Kidney capillary endothelial cell (primary cell): ENCODE measurements at regions not wholly inside any gene's neighbourhood (a gene's known extent, or its start where the extent isn't known, plus 50 kb on each side); places are given as distances from the start of the nearest gene placed in this dataset.

Experiments
- DNase-seq: peaks from one replicate; pipeline ENCODE4 v3.0.0-alpha.2; 2018; ENCODE audit warnings: low spot score

DNA sequence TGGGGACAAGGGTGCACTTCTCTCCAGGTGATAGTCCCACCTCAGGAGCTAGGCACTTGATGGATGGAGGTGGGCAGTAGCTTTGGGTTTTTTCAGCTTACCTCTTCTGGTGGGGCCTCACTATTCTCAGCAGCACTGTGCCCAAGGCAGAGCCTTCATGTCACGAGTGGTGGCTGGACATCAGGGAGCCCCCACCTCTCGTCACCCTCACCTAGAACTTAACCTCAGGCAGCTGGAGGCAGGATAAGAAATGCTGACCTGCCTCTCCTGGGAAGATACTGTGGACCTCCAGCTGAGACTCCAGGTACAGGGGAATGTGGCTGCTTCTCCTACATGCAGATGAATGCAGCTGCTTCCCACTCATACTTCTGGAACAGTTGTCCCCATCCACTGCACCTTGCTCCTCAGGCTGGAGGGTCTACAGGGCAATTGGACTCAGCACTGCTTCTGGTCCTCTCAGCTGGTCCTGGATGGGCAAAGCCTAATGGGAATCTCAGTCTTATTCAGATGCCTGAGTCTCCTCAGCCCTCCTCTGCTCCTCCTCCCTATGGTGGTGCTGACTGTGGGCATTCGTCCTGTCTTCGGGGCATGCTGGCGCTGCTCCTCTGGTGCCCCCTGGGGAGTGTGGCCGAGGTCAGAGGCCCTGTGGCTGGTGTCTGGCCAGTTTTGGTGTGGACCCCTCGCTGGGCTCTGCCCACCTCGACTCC, 129.9 kb downstream of the KLF13 start:
- DNase-seq: no peak

DNA sequence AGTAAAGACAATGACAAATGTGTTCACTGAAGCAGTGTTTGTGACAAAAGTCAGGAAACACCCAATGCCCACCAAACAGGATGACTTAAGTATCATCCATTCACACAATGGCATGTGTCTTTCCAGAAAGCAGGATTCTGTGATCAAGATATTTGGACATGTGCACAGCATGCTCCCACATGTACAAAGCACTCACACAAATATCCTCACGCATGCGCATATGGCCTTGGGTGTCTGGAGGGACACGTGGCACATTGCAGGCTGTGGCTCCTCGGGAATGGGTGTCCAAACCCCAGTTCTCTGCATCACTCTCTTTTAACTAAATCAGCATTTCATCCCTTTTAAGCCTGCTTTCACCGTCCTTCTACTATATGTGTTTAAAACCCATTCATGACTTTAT, 130.5 kb downstream of the KLF13 start:
- DNase-seq: no peak

DNA sequence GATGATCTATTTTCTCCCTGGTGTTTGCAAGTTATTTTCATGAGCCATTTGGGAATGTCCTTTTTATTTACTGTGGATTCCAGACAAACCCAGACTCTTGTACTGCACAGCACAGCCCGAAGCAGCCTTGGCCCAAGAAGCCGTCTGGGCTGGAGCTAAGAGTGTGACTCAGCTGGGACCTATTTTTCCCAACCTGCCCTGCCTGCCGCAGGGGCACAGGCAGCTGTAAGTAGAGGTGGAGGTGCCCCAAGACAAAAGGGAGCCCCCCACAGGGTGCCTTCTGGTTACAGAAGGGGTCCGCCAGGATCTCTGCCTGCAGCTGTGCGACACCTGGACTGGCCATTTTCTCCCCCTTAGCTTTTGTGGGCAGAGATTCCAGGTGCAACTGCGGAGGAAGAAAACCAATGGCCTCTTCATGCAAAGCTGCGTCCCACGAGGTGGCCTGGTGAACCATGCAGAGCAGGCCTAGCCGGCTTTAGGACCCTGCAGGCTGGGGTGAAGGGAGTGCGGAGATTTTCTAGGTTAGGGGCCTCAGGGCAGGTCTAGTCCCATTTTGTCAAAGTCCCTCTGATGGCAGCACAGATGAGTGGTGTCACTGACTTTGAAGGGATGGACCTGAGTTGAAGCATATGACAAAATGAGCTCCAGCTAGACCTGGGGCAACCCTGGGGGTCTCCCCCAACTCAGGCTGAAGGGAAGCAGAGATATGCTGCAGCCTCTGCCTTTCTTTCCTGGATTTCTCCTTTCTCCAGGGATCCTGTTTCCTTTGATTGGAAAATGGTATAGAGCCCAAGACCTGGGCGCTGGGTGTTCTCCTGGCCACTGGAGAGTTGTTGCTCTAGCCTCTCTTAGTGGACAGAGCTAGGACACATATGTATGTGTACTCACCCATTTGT, 131.2 kb downstream of the KLF13 start:
- peak; percentile 54 for DNase-seq

DNA sequence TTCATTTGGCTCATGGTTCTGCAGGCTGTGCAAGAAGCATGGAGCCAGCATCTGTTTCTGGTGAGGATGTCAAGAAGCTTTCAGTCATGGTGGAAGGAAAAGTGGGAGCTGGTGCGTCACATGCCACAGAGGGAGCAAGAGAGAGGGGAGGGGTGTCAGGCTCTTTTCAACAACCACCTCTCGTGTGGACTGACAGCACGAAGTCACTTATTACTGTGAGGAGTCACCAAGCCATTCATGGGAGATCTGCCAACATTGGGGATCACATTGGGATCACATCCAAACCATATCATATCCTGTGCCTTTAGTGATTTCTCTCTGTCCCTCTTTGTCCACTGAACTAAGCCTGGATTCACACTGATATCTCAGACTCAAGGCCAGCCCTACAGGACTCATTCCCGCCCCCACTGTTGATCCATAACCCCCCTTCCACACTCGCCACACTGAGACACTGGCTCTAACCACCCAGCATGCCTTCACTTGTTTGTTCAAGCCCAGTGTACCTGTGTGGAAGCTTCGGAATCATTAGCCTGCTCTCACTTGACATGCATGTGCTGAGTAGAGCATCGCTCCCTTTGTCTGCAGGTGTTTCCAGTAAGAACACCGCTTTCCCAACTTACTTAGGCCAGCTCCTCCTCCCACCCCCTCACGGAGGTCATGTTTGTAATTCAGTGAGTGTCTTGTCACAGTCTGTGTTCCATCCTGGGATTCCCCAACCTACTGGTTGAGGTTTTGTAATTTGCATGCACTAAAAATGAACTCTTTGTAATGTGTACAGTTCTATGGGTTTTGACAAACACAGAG, 132.2 kb downstream of the KLF13 start:
- DNase-seq: no peak

DNA sequence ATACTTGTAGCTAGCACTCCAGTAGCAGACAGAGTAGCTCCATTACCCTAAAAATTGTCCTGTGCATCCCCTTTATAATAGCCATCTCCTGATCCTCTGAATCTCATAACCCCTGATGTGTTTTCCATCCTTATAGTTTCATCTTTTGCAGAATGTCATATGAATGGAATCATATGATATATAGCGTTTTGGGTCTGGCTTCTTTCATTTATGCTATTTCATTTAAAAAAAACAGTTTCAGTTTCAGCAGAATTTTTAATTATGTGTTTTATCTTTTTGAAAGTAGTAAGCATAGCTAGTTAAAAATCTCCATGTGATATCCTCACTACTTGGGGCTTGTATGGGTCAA, 132.7 kb downstream of the KLF13 start:
- DNase-seq: no peak

DNA sequence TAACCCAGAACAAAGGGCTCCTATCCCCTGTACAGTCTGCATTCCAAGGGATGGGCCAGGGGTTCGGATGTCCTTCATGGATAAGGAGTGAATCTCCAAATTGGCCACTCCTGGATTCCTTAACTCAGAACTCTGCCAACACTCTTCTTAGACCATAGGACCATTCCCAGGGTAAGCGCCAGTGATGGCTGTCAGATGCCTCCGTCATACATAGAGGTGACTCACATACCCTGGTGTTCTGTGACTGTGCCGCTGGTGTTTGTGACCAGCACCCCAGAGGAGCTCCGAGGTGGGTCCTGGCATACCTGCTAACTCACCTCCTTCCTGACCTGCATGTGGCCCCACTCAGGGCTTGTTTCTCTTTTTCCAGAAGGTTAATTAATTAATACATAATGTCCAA, 134.7 kb downstream of the KLF13 start:
- no peak for DNase-seq

DNA sequence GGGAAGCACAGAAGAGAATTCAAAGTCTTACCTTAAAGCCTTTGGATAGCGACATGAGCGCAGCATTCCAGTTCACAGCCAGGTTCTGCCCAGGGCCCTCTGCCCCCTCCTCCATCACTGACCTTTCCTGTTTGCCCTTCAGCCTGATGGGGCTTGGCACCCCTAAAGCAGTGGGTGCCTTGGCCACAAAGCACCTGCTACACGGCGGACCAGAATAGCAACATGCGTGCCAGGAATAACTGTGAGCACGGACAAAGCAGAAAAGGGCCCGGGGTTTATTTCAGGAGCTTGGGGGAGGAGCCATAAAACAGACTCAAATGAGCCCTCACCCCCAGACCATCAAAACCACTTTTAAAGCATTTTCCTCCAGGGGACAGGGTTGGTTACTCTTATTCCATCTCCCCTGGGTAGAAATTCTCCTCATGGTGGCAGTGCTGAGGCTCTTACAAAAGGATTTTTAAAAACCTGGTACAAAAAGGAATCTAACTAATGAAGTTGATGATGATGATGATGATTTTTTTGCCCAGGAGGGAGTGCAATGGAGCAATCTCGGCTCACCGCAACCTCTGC, 135.4 kb downstream of the KLF13 start:
- DNase-seq: no peak

DNA sequence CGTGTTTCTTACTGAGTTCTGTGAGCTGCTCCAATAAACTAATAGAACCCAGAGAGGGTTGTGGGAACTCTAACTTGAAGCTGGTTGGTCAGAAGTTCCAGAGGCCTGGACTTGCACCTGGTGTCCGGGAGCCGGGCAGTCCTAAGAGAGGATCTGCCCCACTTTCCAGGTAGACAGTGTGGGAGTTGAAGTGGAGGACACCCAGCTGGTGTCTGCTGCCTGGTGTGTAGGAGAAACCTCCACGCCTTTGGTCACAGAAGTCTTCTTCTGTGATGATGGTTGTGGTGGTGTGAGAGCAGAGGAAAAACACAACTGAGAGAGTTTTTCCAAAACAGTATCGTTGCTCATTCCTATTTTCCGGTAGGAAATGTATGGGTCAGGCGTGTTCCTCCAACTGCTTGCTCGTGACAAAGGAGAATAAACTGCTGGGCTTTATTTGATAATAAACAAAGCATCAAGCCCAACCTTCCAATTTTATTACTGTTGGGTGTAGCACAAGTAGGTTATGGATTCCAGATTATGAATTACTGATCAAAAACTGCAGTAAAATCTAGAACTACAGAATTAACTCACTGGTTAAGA, 137.0 kb downstream of the KLF13 start:
- DNase-seq: no peak

DNA sequence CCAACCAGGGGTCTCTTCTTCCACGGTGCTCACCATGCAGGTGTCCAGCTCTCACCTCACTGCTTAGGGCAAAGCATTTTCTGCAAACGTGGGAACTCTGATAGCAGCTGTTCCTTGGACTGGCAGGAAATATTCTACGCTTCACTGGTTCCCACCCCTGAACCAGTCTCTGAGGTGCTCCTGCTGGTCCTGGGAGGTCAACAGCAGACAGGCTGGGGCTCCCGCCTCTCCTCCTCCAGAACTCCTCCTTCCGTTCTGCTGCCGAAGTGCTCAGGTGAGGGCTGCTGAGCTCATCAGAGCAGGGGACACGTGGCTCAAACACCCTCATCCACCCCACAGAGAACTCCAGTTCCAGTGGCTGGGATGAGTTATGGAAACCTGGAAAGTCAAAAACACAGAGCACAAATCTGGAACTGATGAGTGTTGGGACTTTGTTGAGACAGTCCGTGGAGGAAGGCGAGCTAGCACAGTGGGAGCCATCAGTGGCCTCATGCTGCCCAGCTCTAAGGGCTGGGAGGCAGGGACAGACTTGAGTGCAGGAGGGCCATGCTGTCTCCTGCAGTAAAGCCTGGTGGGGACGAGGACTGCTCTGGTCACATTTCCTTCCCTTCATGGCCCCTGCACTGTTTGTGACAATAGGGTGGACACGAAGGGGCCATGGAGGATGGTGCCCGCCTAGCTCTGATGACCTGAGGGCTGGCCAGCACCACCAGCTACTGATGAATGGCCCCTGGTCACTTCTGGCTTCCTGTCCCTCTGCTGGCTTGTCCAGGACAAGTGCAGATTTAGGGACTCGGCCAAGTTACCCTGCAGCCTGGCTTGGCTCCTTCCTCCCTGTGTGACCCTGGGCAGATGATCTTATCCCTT, 137.8 kb downstream of the KLF13 start:
- DNase-seq: no peak

DNA sequence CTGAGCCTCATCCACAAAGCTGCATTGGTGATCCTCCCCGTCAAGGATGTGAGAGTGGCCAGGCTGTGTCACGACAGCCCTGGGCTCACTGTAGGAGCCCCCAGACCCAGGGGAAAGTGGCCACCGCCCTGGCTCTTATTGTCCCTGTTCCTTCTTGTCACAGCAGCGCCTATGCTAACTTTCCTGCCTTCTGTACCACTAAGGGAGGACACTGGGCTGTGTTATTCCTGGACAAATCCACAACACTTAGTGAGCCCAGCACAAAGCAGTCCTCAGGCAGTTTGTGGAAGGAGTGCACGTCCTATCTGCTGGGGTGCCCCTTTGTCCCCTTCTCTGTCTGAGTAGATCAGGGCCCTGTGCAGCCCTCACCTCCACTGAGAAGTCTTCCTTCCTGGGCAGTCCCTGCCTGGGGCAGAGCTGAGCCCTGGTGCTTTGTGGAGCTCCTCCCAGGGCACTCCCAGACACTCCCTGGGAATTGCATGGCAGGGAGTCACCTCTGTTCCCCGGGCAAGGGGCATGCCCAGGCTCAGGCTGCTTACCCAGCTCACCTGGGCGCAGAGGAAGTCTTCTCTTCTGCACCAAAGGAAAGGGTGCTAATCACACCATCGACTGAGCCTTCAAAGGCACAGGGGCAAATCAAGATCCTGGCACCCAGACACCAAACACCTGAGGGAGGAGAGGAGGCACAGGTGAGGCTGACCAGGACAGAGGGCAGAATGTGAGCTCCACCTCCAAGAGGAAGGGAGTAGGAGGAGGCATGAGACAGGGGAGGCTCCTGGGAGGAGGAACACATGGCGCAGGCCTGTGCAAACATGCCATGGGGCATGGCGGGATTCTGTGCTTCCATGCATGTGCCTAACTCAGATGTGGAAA, 138.7 kb downstream of the KLF13 start:
- DNase-seq: no peak

DNA sequence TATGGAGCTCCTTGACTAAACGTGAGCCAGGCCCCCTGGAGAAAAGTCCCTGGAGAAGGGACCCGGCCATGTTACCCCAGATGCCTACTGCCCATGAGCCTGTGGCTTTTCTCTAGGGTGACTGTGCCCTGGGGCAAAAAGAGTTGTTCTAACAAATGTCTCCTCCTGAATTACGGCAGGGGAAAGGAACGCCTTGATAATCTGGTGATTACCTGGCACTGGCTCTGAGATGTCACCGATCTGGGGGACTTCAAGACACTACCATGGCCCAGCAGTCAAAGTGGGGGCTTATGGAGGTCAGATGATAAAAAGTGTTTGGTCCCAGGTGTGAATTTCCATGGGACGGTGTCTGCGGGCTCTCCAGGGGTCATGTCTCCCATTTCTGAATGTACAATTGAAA, 140.7 kb downstream of the KLF13 start:
- no peak for DNase-seq

DNA sequence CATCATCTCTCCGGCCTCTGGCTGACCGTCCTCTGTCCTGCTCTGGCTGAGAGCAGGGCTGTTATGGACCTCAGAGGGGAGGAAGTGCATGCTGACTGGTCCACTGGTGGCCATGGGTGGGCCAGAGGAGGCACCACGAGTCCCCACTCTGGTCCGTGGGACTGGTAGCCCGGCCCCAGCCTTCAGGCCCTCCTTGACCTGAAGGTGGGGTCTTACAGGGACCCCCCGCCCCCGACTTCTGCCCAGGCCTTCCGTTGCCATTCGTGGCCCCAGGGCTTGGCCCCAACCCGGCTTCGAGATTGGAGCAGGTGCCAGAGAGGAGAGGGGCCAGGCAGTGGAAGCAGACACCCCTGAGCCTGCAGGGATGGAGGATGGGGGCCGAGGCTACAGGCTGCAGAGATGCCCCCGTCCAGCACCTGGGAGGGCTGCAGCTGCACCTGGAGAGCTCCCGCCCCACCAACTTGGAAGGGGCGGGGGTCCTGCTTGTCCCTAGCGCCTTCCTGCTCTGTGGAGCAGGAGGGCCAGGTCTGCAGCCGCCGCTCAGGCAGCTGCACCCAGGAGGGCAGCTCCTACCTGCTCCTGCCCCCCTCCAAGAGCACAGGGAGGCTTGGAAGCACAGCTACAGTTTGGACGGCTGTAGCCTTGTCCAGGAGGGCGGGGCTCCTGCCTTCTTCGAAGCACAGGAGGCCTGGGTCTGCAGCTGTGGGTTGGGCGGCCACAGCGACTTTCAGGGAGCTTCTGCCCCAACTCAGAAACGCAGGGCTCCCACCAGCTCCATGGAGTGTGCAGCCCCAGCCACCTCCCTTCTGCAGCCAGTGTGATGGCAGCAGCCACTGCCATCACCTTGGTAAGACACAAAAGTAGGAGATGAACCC, 142.5 kb downstream of the KLF13 start:
- DNase-seq: no peak

DNA sequence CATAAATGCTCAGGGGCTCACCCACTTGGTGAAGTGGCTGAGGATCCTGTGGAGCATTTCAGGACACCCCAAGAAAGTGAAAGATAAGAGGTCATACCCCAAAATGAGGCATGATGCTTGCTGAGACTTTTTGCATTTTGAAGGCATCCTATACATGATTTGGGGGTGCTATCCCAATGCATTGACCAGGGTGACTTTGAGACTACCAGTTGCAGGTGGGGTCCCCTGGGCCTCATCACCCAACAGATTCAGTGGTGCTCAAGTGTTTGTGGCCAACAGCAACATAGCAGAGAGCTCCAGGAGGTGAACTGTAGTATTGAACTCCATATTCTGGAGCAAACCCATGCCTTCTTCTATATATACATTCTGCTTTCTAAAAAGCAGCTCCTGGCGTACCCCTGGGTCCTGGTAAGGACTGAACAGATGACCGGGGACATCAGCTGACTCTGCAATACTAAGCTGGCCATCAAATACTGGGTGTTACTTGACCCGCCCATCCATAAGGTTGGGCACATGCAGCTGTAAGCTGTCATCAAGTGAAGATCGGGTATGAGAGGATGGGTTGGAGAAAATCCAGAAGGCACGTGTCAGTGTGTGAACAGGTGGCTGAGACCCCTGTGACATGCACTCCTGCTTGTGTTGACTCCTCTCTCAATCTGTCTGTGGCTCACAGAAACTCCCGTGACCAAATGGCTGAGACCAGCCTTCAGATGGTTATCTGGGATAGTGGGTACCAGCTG, 143.3 kb downstream of the KLF13 start:
- DNase-seq: no peak

DNA sequence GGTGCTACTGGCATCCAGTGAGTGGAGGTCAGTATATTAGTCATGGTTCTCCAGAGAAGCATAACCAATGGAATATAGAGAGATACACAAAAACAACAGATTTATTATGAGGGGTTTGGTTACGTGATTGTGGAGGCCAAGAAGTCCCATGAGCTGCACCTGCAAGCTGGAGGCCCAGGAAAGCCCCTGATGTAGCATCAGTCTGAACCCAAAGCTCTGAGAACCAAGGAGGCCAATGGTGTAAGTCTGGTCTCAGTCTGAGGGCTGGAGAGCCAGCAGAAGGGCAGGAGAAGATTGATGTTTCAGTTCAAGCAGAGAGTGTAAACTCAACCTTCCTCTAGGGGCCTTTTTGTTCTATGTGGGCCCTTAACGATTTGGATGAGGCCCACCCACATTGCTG, 144.1 kb downstream of the KLF13 start:
- no peak for DNase-seq

DNA sequence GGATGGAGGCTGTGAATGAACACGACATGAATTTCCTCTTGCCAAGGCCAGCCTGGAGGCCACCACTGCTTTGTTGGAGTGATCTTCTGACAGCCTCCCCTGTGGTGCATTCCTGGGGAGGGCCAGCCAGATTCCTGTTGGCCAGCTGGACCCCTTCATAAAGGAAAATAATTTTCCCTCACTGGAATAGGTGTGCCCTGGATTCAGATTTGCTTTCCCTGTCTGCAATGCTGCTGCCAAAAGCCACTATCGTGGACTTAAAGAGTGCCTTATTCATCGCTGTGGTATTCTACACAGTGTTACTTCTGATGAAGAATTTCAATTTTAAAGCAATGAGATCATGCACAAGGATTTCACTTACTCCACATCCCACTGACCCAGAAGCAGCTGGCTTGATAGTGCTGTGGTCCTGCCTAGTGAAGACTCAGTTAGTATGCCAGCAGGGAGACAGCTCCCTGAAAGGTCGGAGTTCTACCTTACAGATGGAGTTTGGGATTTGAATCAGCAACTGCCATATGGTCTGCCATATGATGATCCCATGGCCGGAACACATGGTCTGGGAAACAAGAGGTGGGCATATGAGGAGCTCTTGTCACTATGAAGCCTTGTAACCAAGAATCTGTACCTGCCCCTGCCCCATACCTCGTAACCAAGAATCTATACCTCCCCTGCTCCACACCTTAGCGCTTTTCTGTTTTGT, 145.2 kb downstream of the KLF13 start:
- DNase-seq: no peak

DNA sequence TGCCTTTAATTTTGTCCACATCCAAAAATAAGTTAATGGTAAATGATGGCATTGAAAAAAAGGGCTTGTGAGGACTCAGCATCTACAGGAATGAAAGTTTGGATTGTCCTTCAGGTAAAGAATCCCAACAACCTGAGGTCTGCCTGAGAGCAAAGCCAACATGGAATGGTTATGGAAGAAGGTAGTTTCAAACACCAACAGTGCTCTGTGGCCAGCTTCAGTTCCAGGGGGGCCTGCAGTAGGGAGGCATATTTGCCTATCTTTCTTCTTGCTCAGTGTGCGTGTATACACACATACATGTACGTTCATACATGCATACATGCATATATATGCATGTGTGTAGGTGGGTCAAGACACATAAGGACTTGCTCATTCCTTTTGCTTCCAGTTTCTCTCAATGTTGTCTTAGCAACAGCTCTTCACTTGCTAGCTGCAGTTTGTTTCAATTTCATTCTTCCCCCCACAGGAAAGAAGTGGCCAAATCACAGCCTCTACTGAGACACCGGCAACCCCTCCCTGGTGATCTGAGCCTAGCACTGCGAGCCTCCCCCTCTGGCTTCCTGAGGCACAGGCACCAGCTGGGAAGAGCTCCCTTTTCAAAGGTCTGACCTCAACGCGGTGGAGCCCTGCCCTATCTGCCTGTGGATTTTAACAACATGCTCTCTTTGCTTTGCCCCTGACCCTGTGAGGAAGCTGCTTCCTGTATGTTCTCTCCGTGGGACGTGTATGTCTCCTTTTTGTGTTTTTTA, 146.2 kb downstream of the KLF13 start:
- DNase-seq: no peak
